Left ventricle myocardium inferior (tissue), 1 donor: ENCODE measurements at regions not wholly inside any gene's neighbourhood (a gene's known extent, or its start where the extent isn't known, plus 50 kb on each side); places are given as distances from the start of the nearest gene placed in this dataset.

Experiments used
- DNase-seq: peaks from one replicate; pipeline ENCODE4 v3.0.0-alpha.2; 2020
- H3K27ac ChIP-seq: fragments of 200-600 bp; replicated peaks from 2 replicates; pipeline ENCODE4 v1.8.0; 2021
- H3K27me3 ChIP-seq: fragments of 200-600 bp; 2 replicates; pipeline ENCODE4 v1.8.0; 2021; ENCODE audit warnings: low read depth
- H3K36me3 ChIP-seq: fragments of 200-600 bp; 2 replicates; pipeline ENCODE4 v1.8.0; 2021
- H3K4me1 ChIP-seq: fragments of 200-600 bp; 2 replicates; pipeline ENCODE4 v1.8.0; 2021
- H3K4me3 ChIP-seq: fragments of 200-600 bp; 2 replicates; pipeline ENCODE4 v1.8.0; 2021; ENCODE audit warnings: mild to moderate bottlenecking, moderate library complexity
- H3K9me3 ChIP-seq: fragments of 200-600 bp; replicated peaks from 2 replicates; pipeline ENCODE4 v1.8.0; 2021
- intact Hi-C: fragments of 100-400 bp; cut with micrococcal nuclease; formaldehyde crosslinking; loops from one replicate; pipeline ENCODE4 v1.11.0; 2022
- TF ChIP-seq, protein P1 (sequence below): fragments of 200-600 bp; IDR thresholded peaks from 2 replicates; pipeline ENCODE4 v1.8.0; 2021; ENCODE audit warnings: antibody characterized with exemption, mild to moderate bottlenecking, borderline replicate concordance
- donor health status: DM: no; HTN: yes; CAD: no; lungs with severe emphysema.

DNA sequence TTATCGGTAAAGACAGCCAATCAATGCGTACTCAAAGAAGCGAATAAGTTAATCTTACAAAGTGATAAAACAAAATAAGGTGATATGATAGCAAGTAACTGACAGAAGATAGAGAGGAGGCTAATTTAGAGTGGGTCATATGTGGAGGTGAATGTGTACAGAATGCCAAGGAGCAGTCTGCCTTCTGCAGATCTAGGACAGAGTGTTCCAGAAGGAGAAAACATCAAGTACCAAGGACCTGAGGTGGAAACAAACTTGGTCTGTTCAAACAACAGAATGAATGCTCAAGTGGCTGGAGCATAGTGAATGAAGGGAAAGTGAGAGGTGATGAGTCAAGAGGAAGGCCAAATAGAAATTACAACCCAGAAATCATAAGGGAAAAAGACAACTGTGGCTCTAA is 170.3 kb upstream of the BMP4 start:
- DNase-seq, result no peak
- no peaks in the 10 kb centered on the region for H3K36me3 ChIP-seq
- no peak overlapping the region for H3K27ac ChIP-seq
- no peak overlapping the region for H3K4me3 ChIP-seq
- no peaks in the 10 kb centered on the region for H3K4me1 ChIP-seq
- H3K27me3 ChIP-seq, result no peaks in the 10 kb centered on the region
- intact Hi-C loops, result no loop called here
- TF ChIP-seq, protein P1, sequence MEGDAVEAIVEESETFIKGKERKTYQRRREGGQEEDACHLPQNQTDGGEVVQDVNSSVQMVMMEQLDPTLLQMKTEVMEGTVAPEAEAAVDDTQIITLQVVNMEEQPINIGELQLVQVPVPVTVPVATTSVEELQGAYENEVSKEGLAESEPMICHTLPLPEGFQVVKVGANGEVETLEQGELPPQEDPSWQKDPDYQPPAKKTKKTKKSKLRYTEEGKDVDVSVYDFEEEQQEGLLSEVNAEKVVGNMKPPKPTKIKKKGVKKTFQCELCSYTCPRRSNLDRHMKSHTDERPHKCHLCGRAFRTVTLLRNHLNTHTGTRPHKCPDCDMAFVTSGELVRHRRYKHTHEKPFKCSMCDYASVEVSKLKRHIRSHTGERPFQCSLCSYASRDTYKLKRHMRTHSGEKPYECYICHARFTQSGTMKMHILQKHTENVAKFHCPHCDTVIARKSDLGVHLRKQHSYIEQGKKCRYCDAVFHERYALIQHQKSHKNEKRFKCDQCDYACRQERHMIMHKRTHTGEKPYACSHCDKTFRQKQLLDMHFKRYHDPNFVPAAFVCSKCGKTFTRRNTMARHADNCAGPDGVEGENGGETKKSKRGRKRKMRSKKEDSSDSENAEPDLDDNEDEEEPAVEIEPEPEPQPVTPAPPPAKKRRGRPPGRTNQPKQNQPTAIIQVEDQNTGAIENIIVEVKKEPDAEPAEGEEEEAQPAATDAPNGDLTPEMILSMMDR, result no peak
- H3K9me3 ChIP-seq, result no peaks in the 10 kb centered on the region

- intact Hi-C loops, result no loop called here
- Histone ChIP-seq H3K36me3 (no peaks in the 10 kb centered on the region), H3K4me3 (no peak overlapping the region), H3K27ac (no peak overlapping the region), H3K4me1 (no peaks in the 10 kb centered on the region), H3K27me3 (no peaks in the 10 kb centered on the region), H3K9me3 (no peaks in the 10 kb centered on the region)
- TF ChIP-seq, protein P1, result no peak
- no peak for DNase-seq
Observed at GRCh38 chr14:54127526-54127925, 170.9 kb upstream of the BMP4 start.

GRCh38 chr14:54129850-54130640 is 173.4 kb upstream of the BMP4 start:
- TF ChIP-seq, protein P1, result no peak
- Histone ChIP-seq H3K9me3 (no peaks in the 10 kb centered on the region), H3K36me3 (no peaks in the 10 kb centered on the region), H3K4me1 (no peaks in the 10 kb centered on the region), H3K4me3 (no peak overlapping the region), H3K27ac (no peak overlapping the region), H3K27me3 (no peaks in the 10 kb centered on the region)
- intact Hi-C loops, result no loop called here
- no peak for DNase-seq

- intact Hi-C loops, result no loop called here
- no peaks in the 10 kb centered on the region for H3K4me1 ChIP-seq
- no peaks in the 10 kb centered on the region for H3K27me3 ChIP-seq
- no peak for DNase-seq
- TF ChIP-seq, protein P1, result no peak
- no peaks in the 10 kb centered on the region for H3K9me3 ChIP-seq
- no peaks in the 10 kb centered on the region for H3K36me3 ChIP-seq
- no peak overlapping the region for H3K4me3 ChIP-seq
- no peak overlapping the region for H3K27ac ChIP-seq
Observed at GRCh38 chr14:54132496-54132895, 175.9 kb upstream of the BMP4 start.

GRCh38 chr14:54133896-54134295 is 177.3 kb upstream of the BMP4 start:
- H3K36me3 ChIP-seq, result no peaks in the 10 kb centered on the region
- intact Hi-C loops, result no loop called here
- no peaks in the 10 kb centered on the region for H3K27me3 ChIP-seq
- TF ChIP-seq, protein P1, result no peak
- H3K4me3 ChIP-seq, result no peak overlapping the region
- H3K27ac ChIP-seq, result no peak overlapping the region
- no peaks in the 10 kb centered on the region for H3K4me1 ChIP-seq
- DNase-seq, result no peak
- no peaks in the 10 kb centered on the region for H3K9me3 ChIP-seq
